NCI-H1694 treated with DMSO at 0.1 percent for 48 hours (cell line): ENCODE measurements at regions not wholly inside any gene's neighbourhood (a gene's known extent, or its start where the extent isn't known, plus 50 kb on each side); places are given as distances from the start of the nearest gene placed in this dataset.
"Not testable (repeated sequence)": the region's sequence is repeated elsewhere in the genome, so short reads cannot be mapped to it uniquely, and the experiment has no call there.

Experiments
- DNase-seq: peaks from one replicate; lab custom pipeline; 2025; lab: John Stamatoyannopoulos, UW

DNA sequence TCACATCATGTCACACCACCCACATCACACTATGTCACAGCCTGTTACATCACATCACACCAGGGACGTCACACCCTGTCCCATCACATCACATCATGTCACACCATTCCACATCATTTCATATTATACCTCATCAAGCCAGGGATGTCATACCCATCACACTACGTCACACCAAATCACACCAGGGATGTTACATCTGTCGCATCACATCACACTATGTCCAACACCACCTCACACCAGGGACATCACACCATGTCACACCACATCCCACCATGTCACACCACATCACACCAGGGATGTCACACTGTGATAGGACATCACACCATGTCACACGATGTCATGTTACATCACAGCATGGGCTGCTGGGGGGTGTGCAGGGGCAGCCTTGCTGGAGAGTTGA is 110.6 kb downstream of the TMEM121 start:
- DNase-seq, result no peak

DNA sequence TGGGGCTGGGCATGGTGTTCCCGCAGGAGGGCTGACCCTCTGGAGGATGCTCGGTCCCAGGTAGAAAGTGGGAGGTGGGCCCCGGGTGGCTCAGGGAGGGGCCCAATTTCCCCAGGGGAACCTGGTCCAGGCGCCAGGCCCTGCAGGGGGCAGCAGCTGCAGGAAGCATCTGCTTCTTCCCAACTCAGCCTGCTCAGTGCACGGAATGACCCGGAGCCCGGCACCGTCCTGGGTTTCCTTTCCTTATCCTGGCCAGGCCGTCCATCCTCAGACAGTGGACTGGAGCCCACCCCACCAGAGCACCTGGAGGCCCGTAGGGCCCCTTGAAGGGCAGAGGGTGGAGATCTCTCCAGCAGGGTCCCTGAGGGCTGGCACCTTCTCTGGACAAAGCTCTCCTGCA is 111.0 kb downstream of the TMEM121 start:
- not testable (repeated sequence) for DNase-seq

DNA sequence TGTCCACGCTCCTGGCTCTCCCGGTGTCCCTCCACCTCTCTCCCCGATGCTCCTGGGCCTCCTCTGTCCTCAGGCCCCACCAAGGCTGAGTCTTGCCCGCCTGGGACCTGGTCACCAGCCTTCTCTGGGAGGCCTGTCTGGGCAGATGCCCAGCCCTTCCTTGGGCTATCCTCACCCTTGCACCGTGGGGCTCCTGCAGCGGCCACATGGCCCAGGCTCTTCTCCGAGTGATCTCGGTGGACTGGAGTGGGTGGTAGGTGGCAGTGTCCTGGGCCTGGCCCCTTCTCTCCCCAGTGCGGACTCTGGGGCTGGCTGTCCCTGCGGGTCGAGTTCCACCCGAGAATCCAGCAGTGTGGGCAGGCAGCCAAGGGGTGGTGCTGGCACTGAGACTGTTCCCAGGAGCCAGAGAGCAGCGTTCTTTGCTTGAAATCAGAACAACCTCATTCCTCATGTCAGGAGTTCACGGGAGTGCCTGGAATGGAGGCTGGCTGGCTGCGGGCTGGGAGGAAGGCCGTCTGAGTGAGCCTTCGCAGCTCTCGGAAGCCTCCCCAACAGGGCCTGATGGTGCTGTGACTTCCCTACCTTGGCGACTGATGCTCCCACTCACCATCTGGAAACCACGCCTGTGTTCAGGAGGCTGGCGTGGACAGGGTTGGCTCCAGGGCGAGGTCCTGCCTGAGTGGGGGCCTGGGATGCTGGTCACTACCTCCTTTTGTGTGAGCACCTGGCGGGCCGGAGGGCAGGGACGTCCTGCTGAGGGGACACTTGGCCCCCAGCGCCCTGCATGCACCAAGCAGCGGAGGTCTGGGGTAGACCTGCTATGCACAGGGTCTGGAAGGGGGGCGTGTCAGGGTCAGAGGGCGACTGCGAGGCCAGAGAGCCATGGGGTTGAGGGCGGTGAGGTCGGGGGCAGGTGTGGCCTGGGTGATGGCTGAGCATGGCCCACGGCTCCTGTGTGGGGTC is 113.9 kb downstream of the TMEM121 start:
- not testable (repeated sequence) for DNase-seq

- no peak for DNase-seq
Observed at GRCh38 chr14:105641075-105641937, 114.9 kb downstream of the TMEM121 start.

DNA sequence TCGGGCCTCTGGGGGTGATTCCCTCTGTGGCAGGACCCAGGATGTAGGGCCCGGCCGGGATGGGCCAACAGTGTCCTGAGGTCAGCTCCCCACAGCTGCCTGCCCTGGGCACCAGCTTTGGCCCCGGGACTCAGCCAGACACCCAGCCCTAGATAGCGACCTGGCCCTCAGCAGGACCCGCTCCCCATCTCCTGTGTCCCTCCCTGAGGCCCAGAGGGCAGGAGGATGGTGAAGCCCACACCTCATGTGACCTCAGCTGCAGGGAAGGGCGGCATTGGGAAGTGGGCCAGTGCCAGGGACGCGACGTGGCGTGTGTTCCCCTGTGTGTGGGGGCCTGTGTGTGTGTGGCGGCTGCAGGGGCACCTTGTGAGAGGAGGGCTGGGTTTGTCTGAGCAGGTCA is 115.6 kb downstream of the TMEM121 start:
- not testable (repeated sequence) for DNase-seq

GRCh38 chr14:105642486-105642885 is 116.1 kb downstream of the TMEM121 start:
- DNase-seq, result not testable (repeated sequence)

DNA sequence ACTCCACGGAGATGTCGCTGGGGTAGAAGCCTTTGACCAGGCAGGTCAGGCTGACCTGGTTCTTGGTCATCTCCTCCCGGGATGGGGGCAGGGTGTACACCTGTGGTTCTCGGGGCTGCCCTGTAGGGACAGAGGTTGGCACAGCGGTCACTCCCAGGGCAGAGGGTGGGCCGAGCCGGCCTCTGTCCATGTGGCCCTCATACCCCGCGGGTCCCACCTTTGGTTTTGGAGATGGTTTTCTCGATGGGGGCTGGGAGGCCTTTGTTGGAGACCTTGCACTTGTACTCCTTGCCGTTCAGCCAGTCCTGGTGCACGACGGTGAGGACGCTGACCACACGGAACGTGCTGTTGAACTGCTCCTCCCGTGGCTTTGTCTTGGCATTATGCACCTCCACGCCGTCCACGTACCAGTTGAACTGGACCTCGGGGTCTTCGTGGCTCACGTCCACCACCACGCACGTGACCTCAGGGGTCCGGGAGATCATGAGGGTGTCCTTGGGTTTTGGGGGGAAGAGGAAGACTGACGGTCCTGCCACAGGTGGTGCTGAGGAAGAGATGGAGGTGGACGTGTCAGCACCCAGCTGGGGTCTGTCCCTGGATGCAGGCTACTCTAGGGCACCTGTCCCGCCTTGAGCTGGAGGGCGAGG is 117.1 kb downstream of the TMEM121 start:
- not testable (repeated sequence) for DNase-seq

GRCh38 chr14:105644053-105644435 is 117.7 kb downstream of the TMEM121 start:
- DNase-seq, result not testable (repeated sequence)

DNA sequence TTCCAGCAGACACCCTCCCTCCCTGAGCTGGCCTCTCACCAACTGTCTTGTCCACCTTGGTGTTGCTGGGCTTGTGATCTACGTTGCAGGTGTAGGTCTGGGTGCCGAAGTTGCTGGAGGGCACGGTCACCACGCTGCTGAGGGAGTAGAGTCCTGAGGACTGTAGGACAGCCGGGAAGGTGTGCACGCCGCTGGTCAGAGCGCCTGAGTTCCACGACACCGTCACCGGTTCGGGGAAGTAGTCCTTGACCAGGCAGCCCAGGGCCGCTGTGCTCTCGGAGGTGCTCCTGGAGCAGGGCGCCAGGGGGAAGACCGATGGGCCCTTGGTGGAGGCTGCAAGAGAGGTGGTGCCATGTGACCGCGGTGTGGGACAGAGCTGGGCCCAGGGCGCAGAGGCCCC is 118.1 kb downstream of the TMEM121 start:
- not testable (repeated sequence) for DNase-seq

GRCh38 chr14:105644891-105645290 is 118.5 kb downstream of the TMEM121 start:
- DNase-seq, result not testable (repeated sequence)

DNA sequence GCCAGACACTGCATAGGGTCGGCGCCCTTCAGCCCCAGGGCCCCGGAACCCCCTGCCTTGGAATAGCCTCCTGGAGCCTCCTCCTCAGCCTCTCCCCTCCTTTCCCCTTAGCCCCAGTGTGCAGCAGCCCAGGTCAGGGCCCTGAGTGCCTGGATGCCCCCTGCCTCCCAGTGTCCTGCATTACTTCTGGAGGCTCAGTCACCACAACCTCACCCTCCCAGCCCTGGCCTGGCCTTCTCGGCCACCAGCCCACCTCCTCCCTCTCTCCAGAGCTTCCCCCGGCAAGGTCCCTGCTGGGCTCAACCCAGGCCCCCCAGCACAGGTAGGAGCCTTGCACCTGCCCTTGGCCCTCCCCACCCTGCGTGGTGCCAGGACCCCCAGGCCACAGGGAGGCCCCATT is 119.0 kb downstream of the TMEM121 start:
- DNase-seq, result not testable (repeated sequence)

DNA sequence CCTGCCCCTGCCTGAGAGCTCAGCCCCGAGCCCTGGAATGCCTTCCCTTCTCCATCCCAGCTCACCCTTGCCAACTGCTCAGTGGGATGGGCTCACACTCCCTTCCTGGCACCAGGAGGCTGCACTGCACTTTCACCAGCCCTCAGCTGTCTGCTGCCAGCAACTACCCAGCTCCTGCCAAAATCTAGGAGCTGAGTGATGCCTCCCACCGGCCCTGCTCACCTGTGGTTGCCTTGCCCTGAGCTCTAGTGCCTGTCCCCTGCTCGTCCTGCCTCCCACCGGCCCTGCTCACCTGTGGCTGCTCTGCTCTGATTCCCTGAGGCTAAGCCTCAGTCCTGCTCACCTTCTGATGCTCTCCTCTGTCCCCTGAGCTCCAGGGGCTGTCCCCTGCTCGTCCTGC is 119.8 kb downstream of the TMEM121 start:
- peak; percentile 56 for DNase-seq

DNA sequence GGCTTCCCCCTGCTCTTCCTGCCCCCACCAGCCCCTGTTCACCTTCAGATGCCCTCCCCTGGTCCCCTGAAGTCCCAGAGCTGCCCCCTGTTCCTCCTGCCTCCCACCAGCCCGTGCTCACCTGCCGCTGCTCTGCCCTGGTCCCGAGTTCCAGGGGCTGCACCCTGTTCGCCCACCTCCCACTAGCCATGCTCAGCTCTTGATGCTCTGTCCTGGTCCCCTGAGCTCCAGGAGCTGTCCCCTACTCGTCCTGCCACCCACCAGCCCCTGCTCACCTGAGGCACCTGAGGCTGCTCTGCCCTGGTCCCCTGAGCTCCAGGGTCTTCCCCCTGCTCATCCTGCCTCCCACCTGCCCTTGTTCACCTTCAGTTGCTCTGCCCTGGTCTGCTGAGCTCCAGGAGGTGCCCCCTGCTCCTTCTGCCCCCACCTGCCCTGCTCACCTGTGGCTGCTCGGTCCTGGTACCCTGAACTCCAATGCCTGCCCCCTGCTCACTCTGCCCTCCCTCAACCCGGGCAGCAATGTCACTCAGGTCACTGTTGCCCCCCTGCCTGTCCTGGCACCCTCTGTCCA is 120.4 kb downstream of the TMEM121 start:
- DNase-seq, result not testable (repeated sequence)

DNA sequence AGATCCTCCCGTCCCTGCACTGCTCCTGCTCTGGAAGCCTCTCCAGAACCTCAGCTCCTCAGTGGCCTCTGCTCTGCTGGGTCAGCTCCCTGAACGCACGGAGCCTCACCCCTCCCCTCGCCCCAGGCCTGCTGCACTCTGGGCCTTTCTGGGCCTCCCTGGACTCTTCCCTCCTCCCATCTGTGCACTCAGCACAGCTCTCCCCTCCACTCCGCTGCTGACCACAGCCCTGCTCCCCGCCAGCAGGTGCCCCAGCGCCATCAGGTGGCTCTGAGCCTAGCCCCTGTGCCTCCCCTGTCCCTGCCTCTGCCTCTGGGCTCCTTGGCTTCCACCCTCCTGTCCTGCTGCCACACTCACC is 121.0 kb downstream of the TMEM121 start:
- DNase-seq, result not testable (repeated sequence)

GRCh38 chr14:105647784-105648608 is 121.6 kb downstream of the TMEM121 start:
- no peak for DNase-seq

GRCh38 chr14:105648609-105649535 is 122.5 kb downstream of the TMEM121 start:
- DNase-seq, result not testable (repeated sequence)

- not testable (repeated sequence) for DNase-seq
Observed at GRCh38 chr14:105652317-105652716, 125.9 kb downstream of the TMEM121 start.

- DNase-seq, result not testable (repeated sequence)
Observed at GRCh38 chr14:105653921-105654320, 127.5 kb downstream of the TMEM121 start.

- not testable (repeated sequence) for DNase-seq
Observed at GRCh38 chr14:105659255-105659654, 132.9 kb downstream of the TMEM121 start.
